Type B pancreatic cell (in vitro differentiated cells): ENCODE measurements at regions not wholly inside any gene's neighbourhood (a gene's known extent, or its start where the extent isn't known, plus 50 kb on each side); places are given as distances from the start of the nearest gene placed in this dataset.
A peak's percentile ranks its signal among the peaks of the same experiment; 100 is the strongest.
"Not testable (repeated sequence)": the region's sequence is repeated elsewhere in the genome, so short reads cannot be mapped to it uniquely, and the experiment has no call there.

Source experiments
- DNase-seq: peaks from one replicate; pipeline ENCODE4 v3.0.0; 2021; ENCODE audit warnings: mixed read lengths; ENCODE audit not compliant: unreplicated experiment; ENCODE audit errors: extremely low spot score
- H3K27ac Mint-ChIP-seq: 2 replicates; pipeline ENCODE4 v1.8.0; 2021; ENCODE audit warnings: mild to moderate bottlenecking, mixed read lengths
- H3K27me3 Mint-ChIP-seq: 2 replicates; pipeline ENCODE4 v1.8.0; 2021; ENCODE audit warnings: mixed read lengths
- H3K36me3 Mint-ChIP-seq: 2 replicates; pipeline ENCODE4 v1.8.0; 2021; ENCODE audit warnings: mixed read lengths
- H3K4me1 Mint-ChIP-seq: one replicate; pipeline ENCODE4 v1.8.0; 2021; ENCODE audit warnings: mixed read lengths; ENCODE audit not compliant: unreplicated experiment
- H3K4me3 Mint-ChIP-seq: 2 replicates; pipeline ENCODE4 v1.8.0; 2021; ENCODE audit warnings: mild to moderate bottlenecking, mixed read lengths
- H3K9me3 Mint-ChIP-seq: 2 replicates; pipeline ENCODE4 v1.8.0; 2021; ENCODE audit warnings: mixed read lengths
- TF ChIP-seq, protein P1 (sequence below): fragments of 200-600 bp; sonication (generic); conservative IDR thresholded peaks from 2 replicates; pipeline ENCODE4 v1.5.0; 2021; ENCODE audit warnings: antibody characterized with exemption, mild to moderate bottlenecking

DNA sequence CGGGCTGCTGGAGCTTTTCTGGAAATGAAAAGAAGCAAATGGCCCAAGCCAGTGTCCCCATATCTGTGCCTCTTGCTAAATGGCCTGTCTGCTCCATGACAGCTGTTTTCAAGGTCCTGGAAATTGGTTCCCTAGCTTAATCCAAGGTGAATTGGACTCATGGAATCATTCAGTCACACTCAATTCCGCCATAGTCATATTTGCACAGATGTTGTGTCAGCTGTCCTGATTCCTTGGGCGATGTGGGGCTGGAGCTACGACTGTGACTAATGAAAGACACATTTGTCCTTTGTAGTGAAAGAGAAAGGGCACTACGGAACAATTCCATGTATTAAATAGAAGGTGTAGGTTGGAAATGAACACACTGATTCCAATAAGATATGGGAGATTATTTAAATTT lies 102.9 kb upstream of the MEGF10 start:
- Mint-ChIP-seq H3K4me1 (peaks cover 4% of the 10 kb centered on the region), H3K36me3 (no peaks in the 10 kb centered on the region), H3K4me3 (no peak overlapping the region), H3K27ac (no peak overlapping the region), H3K27me3 (peaks cover 2% of the 10 kb centered on the region), H3K9me3 (peaks cover 5% of the 10 kb centered on the region)
- TF ChIP-seq, protein P1, sequence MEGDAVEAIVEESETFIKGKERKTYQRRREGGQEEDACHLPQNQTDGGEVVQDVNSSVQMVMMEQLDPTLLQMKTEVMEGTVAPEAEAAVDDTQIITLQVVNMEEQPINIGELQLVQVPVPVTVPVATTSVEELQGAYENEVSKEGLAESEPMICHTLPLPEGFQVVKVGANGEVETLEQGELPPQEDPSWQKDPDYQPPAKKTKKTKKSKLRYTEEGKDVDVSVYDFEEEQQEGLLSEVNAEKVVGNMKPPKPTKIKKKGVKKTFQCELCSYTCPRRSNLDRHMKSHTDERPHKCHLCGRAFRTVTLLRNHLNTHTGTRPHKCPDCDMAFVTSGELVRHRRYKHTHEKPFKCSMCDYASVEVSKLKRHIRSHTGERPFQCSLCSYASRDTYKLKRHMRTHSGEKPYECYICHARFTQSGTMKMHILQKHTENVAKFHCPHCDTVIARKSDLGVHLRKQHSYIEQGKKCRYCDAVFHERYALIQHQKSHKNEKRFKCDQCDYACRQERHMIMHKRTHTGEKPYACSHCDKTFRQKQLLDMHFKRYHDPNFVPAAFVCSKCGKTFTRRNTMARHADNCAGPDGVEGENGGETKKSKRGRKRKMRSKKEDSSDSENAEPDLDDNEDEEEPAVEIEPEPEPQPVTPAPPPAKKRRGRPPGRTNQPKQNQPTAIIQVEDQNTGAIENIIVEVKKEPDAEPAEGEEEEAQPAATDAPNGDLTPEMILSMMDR, result no peak
- no peak for DNase-seq

DNA sequence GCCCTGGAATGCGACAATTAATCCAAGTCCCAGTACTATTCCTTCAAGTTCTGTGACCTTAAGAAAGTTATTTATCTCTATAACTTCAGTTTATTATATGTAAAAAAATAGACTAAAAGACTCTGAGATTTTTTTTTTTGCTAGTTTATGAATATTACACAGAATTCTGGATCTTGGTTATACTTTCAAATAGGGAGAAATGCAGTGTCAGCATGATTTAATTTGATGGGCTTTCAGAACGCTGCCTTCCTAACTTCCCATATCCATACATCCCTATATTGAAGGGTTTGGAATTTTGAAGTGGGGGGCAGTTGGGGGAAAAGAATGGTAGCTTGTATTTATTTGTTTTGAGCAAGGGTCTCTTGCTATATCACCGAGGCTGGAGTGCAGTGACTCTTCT lies 98.4 kb upstream of the MEGF10 start:
- H3K36me3 Mint-ChIP-seq, result no peaks in the 10 kb centered on the region
- no peaks in the 10 kb centered on the region for H3K27me3 Mint-ChIP-seq
- H3K4me3 Mint-ChIP-seq, result no peak overlapping the region
- DNase-seq, result no peak
- peaks cover 7% of the 10 kb centered on the region for H3K4me1 Mint-ChIP-seq
- H3K9me3 Mint-ChIP-seq, result no peaks in the 10 kb centered on the region
- TF ChIP-seq, protein P1, result no peak
- no peak overlapping the region for H3K27ac Mint-ChIP-seq

DNA sequence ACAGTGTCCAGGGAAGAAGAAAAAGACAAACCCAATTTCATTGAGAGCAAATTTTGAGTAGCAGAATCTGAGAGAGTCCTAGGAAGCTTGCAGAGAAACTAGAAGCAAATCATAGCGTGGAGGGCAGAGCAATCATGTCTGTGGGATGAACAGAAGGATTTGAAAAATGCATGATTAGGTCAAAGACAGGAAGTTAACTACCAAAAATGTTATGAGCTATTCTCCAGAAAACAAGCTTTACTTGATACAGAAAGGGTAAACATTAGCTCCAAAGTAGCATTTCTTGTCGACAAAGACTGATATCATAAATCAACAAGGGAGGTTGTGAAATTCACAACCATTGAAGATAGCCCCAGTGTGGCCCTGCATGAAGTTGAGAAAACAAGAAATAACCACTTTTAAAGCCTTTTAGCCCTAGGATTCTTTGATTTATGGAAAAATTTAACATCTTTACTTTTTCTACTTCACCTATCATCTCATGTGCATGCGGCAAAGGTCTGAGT lies 97.7 kb upstream of the MEGF10 start:
- TF ChIP-seq, protein P1, result no peak

DNA sequence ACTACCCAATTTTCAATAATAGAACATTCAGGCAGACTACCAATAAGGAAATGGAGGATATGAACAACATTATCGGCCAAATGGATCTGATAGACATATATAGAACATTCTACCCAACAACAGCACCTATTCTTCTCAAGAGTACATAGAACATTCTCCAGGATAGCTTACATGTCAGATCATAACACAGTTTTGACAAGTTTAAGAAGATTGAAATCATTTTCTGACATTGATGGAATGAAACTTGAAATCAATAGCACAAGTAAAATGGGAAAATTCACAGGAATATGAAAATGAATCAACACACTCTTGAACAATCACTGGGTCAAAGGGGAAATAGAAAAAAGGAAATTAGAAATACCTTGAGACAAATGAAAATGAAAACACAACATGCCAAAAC lies 94.6 kb upstream of the MEGF10 start:
- H3K27me3 Mint-ChIP-seq, result no peaks in the 10 kb centered on the region
- H3K4me1 Mint-ChIP-seq, result peaks cover 7% of the 10 kb centered on the region
- DNase-seq, result no peak
- TF ChIP-seq, protein P1, result no peak
- no peaks in the 10 kb centered on the region for H3K9me3 Mint-ChIP-seq
- H3K27ac Mint-ChIP-seq, result no peak overlapping the region
- H3K4me3 Mint-ChIP-seq, result no peak overlapping the region
- H3K36me3 Mint-ChIP-seq, result no peaks in the 10 kb centered on the region

More for the DNA sequence above, 97.7 kb upstream of the MEGF10 start:
- Mint-ChIP-seq H3K4me3 (peak overlapping the region; percentile 51), H3K9me3 (no peaks in the 10 kb centered on the region), H3K4me1 (peaks cover 7% of the 10 kb centered on the region), H3K36me3 (no peaks in the 10 kb centered on the region), H3K27me3 (no peaks in the 10 kb centered on the region), H3K27ac (peak overlapping the region; percentile 7)
- no peak for DNase-seq

DNA sequence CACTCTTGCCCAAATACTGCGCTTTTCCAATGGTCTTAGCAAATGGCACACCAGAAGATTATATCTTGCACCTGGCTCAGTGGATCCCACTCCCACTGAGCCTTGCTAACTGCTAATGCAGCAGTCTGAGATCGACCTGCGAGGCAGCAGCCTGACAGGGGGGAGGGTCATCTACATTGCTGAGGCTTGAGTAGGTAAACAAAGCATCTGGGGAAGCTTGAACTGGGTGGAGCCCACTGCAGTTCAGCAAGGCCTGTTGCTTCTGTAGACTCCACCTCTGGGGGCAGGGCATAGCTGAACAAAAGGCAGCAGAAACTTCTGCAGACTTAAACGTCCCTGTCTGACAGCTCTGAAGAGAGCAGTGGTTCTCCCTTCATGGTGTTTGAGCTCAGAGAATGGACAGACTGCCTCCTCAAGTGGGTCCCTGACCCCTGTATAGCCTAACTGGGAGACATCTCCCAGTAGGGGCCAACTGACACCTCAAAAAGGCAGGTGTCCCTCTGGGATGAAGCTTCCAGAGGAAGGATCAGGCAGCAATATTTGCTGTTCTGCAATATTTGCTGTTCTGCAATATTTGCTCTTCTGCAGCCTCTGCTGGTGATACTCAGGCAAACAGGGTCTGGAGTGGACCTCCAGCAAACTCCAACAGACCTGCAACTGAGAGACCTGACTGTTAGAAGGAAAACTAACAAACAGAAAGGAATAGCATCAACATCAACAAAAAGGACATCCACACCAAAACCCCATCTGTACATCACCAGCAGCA lies 93.0 kb upstream of the MEGF10 start:
- H3K27ac Mint-ChIP-seq, H3K4me1 Mint-ChIP-seq, H3K36me3 Mint-ChIP-seq, H3K9me3 Mint-ChIP-seq, H3K27me3 Mint-ChIP-seq, H3K4me3 Mint-ChIP-seq, DNase-seq: not testable (repeated sequence)

DNA sequence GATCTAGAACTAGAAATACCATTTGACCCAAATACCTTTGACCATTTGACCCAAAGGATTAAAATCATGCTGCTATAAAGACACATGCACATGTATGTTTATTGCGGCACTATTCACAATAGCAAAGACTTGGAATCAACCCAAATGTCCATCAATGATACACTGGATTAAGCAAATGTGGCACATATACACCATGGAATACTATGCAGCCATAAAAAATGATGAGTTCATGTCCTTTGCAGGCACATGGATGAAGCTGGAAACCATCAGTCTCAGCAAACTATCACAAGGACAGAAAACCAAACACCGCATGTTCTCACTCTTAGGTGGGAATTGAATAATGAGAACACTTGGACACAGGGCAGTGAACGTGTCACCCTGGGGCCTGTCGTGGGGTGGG lies 87.9 kb upstream of the MEGF10 start:
- not testable (repeated sequence) for H3K27me3 Mint-ChIP-seq, DNase-seq, H3K4me3 Mint-ChIP-seq, H3K9me3 Mint-ChIP-seq, H3K36me3 Mint-ChIP-seq, H3K27ac Mint-ChIP-seq, H3K4me1 Mint-ChIP-seq
